Skeletal muscle tissue (tissue), 3 donors: ENCODE measurements at regions not wholly inside any gene's neighbourhood (a gene's known extent, or its start where the extent isn't known, plus 50 kb on each side); places are given as distances from the start of the nearest gene placed in this dataset.

ENCODE experiments used
- H3K27ac ChIP-seq: one replicate; pipeline ENCODE4 v1.7.0; 2013; ENCODE audit warnings: mild to moderate bottlenecking, low read depth, low read length, inconsistent platforms
- H3K27me3 ChIP-seq, 3 donors: one replicate each; pipeline ENCODE4 v1.7.0; 2013; ENCODE audit warnings: low read length in 3 of 3; ENCODE audit not compliant: control insufficient read depth in 3 of 3, insufficient read depth in 3 of 3
- H3K36me3 ChIP-seq, 3 donors: one replicate each; pipeline ENCODE4 v1.7.0; 2013; ENCODE audit warnings: low read length in 3 of 3; ENCODE audit not compliant: control insufficient read depth in 3 of 3, insufficient read depth in 3 of 3
- H3K4me1 ChIP-seq, 3 donors: one replicate each; pipeline ENCODE4 v1.7.0; 2013; ENCODE audit warnings: low read length in 3 of 3, mild to moderate bottlenecking in 3 of 3; ENCODE audit not compliant: control insufficient read depth in 3 of 3, insufficient read depth in 3 of 3
- H3K4me3 ChIP-seq, 3 donors: one replicate each; pipeline ENCODE4 v1.7.0; 2013; ENCODE audit warnings: low read length in 3 of 3
- H3K9ac ChIP-seq, 3 donors: one replicate each; pipeline ENCODE4 v1.7.0; 2013; ENCODE audit warnings: low read length in 3 of 3, mild to moderate bottlenecking in 3 of 3, moderate library complexity in 2 of 3, low read depth in 1 of 3
- H3K9me3 ChIP-seq, 3 donors: one replicate each; pipeline ENCODE4 v1.7.0; 2013; ENCODE audit warnings: low read length in 3 of 3; ENCODE audit not compliant: control insufficient read depth in 3 of 3
- donor health status: Osteomylitis.

GRCh38 chr12:19032826-19033225 lies 96.7 kb upstream of the PLEKHA5 start:
- Histone ChIP-seq H3K9ac (no peak overlapping the region), H3K27me3 (no peaks in the 10 kb centered on the region), H3K27ac (no peak overlapping the region), H3K36me3 (no peaks in the 10 kb centered on the region), H3K4me3 (no peak overlapping the region), H3K4me1 (no peaks in the 10 kb centered on the region), H3K9me3 (no peaks in the 10 kb centered on the region)

- Histone ChIP-seq H3K36me3 (no peaks in the 10 kb centered on the region), H3K27ac (no peak overlapping the region), H3K4me3 (no peak overlapping the region), H3K4me1 (no peaks in the 10 kb centered on the region), H3K27me3 (no peaks in the 10 kb centered on the region), H3K9me3 (no peaks in the 10 kb centered on the region), H3K9ac (no peak overlapping the region)
Measured at GRCh38 chr12:19033244-19033643, 96.3 kb upstream of the PLEKHA5 start.

- no peaks in the 10 kb centered on the region for H3K4me1 ChIP-seq
- H3K27ac ChIP-seq = no peak overlapping the region
- H3K9me3 ChIP-seq = no peaks in the 10 kb centered on the region
- no peak overlapping the region for H3K4me3 ChIP-seq
- no peaks in the 10 kb centered on the region for H3K36me3 ChIP-seq
- H3K27me3 ChIP-seq = no peaks in the 10 kb centered on the region
- H3K9ac ChIP-seq = no peak overlapping the region
Measured at GRCh38 chr12:19034937-19035336, 94.6 kb upstream of the PLEKHA5 start.

GRCh38 chr12:19035536-19035935 lies 94.0 kb upstream of the PLEKHA5 start:
- no peaks in the 10 kb centered on the region for H3K36me3 ChIP-seq
- H3K4me1 ChIP-seq = no peaks in the 10 kb centered on the region
- H3K27ac ChIP-seq = no peak overlapping the region
- no peak overlapping the region for H3K9ac ChIP-seq
- H3K27me3 ChIP-seq = no peaks in the 10 kb centered on the region
- H3K4me3 ChIP-seq = no peak overlapping the region
- no peaks in the 10 kb centered on the region for H3K9me3 ChIP-seq

- H3K27ac ChIP-seq = no peak overlapping the region
- no peaks in the 10 kb centered on the region for H3K4me1 ChIP-seq
- no peaks in the 10 kb centered on the region for H3K36me3 ChIP-seq
- no peaks in the 10 kb centered on the region for H3K27me3 ChIP-seq
- no peak overlapping the region for H3K4me3 ChIP-seq
- no peaks in the 10 kb centered on the region for H3K9me3 ChIP-seq
- H3K9ac ChIP-seq = no peak overlapping the region
Measured at GRCh38 chr12:19036673-19037357, 92.7 kb upstream of the PLEKHA5 start.

GRCh38 chr12:19038209-19038608 lies 91.3 kb upstream of the PLEKHA5 start:
- H3K27me3 ChIP-seq = no peaks in the 10 kb centered on the region
- H3K9me3 ChIP-seq = no peaks in the 10 kb centered on the region
- no peaks in the 10 kb centered on the region for H3K4me1 ChIP-seq
- H3K9ac ChIP-seq = no peak overlapping the region
- H3K36me3 ChIP-seq = no peaks in the 10 kb centered on the region
- H3K4me3 ChIP-seq = no peak overlapping the region
- no peak overlapping the region for H3K27ac ChIP-seq

- Histone ChIP-seq H3K27ac (no peak overlapping the region), H3K4me1 (no peaks in the 10 kb centered on the region), H3K4me3 (no peak overlapping the region), H3K36me3 (no peaks in the 10 kb centered on the region), H3K9me3 (no peaks in the 10 kb centered on the region), H3K27me3 (no peaks in the 10 kb centered on the region), H3K9ac (no peak overlapping the region)
Measured at GRCh38 chr12:19039515-19039914, 90.0 kb upstream of the PLEKHA5 start.

GRCh38 chr12:19042221-19042620 lies 87.3 kb upstream of the PLEKHA5 start:
- H3K4me1 ChIP-seq = no peaks in the 10 kb centered on the region
- no peak overlapping the region for H3K9ac ChIP-seq
- H3K4me3 ChIP-seq = no peak overlapping the region
- no peaks in the 10 kb centered on the region for H3K9me3 ChIP-seq
- H3K27ac ChIP-seq = no peak overlapping the region
- no peaks in the 10 kb centered on the region for H3K36me3 ChIP-seq
- no peaks in the 10 kb centered on the region for H3K27me3 ChIP-seq

GRCh38 chr12:19044430-19044829 lies 85.1 kb upstream of the PLEKHA5 start:
- no peaks in the 10 kb centered on the region for H3K9me3 ChIP-seq
- no peaks in the 10 kb centered on the region for H3K36me3 ChIP-seq
- H3K9ac ChIP-seq = no peak overlapping the region
- no peak overlapping the region for H3K4me3 ChIP-seq
- H3K27me3 ChIP-seq = no peaks in the 10 kb centered on the region
- H3K4me1 ChIP-seq = no peaks in the 10 kb centered on the region
- no peak overlapping the region for H3K27ac ChIP-seq

GRCh38 chr12:19044891-19045290 lies 84.6 kb upstream of the PLEKHA5 start:
- H3K27me3 ChIP-seq = no peaks in the 10 kb centered on the region
- H3K4me3 ChIP-seq = no peak overlapping the region
- no peaks in the 10 kb centered on the region for H3K36me3 ChIP-seq
- H3K27ac ChIP-seq = no peak overlapping the region
- no peak overlapping the region for H3K9ac ChIP-seq
- no peaks in the 10 kb centered on the region for H3K9me3 ChIP-seq
- no peaks in the 10 kb centered on the region for H3K4me1 ChIP-seq
